Tibial nerve (tissue), 3 donors: ENCODE measurements at regions not wholly inside any gene's neighbourhood (a gene's known extent, or its start where the extent isn't known, plus 50 kb on each side); places are given as distances from the start of the nearest gene placed in this dataset.

Experiments
- CTCF ChIP-seq, 5 experiments: fragments of 200-600 bp in 3 of 5; fragments of 450-650 bp in 2 of 5; sonication (generic) in 3 of 5; IDR thresholded peaks; one replicate each; pipeline ENCODE4 v1.5.1; 2016 to 2019; ENCODE audit warnings: antibody characterized with exemption in 5 of 5, mild to moderate bottlenecking in 3 of 5, moderate library complexity in 2 of 5
- POLR2A ChIP-seq, 2 donors: fragments of 450-650 bp; IDR thresholded peaks; one replicate each; pipeline ENCODE4 v1.6.1; 2017; ENCODE audit warnings: antibody characterized with exemption in 2 of 2, mild to moderate bottlenecking in 2 of 2, moderate library complexity in 2 of 2

- TF ChIP-seq CTCF (IDR thresholded peaks at IDR 0.05): no peak
- TF ChIP-seq POLR2A (IDR thresholded peaks at IDR 0.05): no peak
Observed at GRCh38 chr14:58792416-58792815, 154.7 kb downstream of the DACT1 start.
